Calu3 (cell line): ENCODE measurements at regions not wholly inside any gene's neighbourhood (a gene's known extent, or its start where the extent isn't known, plus 50 kb on each side); places are given as distances from the start of the nearest gene placed in this dataset.
A peak's percentile ranks its signal among the peaks of the same experiment; 100 is the strongest.

Source experiments
- BruUV-seq: library from RNA; stranded (reverse); fragments of 400-500 nt; replicated peaks from 2 replicates; lab custom pipeline; 2021; lab: Mats Ljungman, UMichigan
- CTCF ChIA-PET: fragments of 300-600 bp; sonication (Branson Sonifier 250); formaldehyde crosslinking; loops from one replicate; lab custom pipeline; 2022; ENCODE audit warnings: antibody characterized with exemption; lab: Charles Lee
- DNase-seq: peaks from one replicate; pipeline ENCODE4 v3.0.0; 2022
- H3K27ac Mint-ChIP-seq: one replicate; pipeline ENCODE4 v1.8.0; 2022; ENCODE audit warnings: mixed read lengths; ENCODE audit not compliant: unreplicated experiment
- H3K27me3 Mint-ChIP-seq: one replicate; pipeline ENCODE4 v1.8.0; 2022; ENCODE audit warnings: mixed read lengths; ENCODE audit not compliant: unreplicated experiment
- H3K36me3 Mint-ChIP-seq: one replicate; pipeline ENCODE4 v1.8.0; 2022; ENCODE audit warnings: mild to moderate bottlenecking, moderate library complexity, mixed read lengths; ENCODE audit not compliant: insufficient read depth, unreplicated experiment
- H3K4me1 Mint-ChIP-seq: one replicate; pipeline ENCODE4 v1.8.0; 2022; ENCODE audit warnings: mild to moderate bottlenecking, low read depth, mixed read lengths; ENCODE audit not compliant: unreplicated experiment
- H3K4me3 Mint-ChIP-seq: one replicate; pipeline ENCODE4 v1.8.0; 2022; ENCODE audit warnings: mild to moderate bottlenecking, low read depth, moderate library complexity, mixed read lengths; ENCODE audit not compliant: unreplicated experiment
- H3K9me3 Mint-ChIP-seq: one replicate; pipeline ENCODE4 v1.8.0; 2022; ENCODE audit warnings: low read depth, mixed read lengths; ENCODE audit not compliant: unreplicated experiment
- CTCF ChIP-seq: fragments of 200-600 bp; IDR thresholded peaks from one replicate; pipeline ENCODE4 v1.8.0; 2022; ENCODE audit warnings: antibody characterized with exemption; ENCODE audit not compliant: unreplicated experiment
- intact Hi-C: fragments of 100-400 bp; cut with micrococcal nuclease; formaldehyde crosslinking; loops from one replicate; pipeline ENCODE4 v1.10.0; 2022; ENCODE audit not compliant: unreplicated experiment

- intact Hi-C loops: no loop called here
- BruUV-seq: no TSS peak
- Mint-ChIP-seq H3K4me1 (peaks cover 22% of the 10 kb centered on the region), H3K27ac (no peak overlapping the region), H3K4me3 (no peak overlapping the region), H3K36me3 (no peaks in the 10 kb centered on the region), H3K27me3 (no peaks in the 10 kb centered on the region), H3K9me3 (no peaks in the 10 kb centered on the region)
- CTCF ChIA-PET: interaction anchor here (0.6 to 1.4 kb wide), 2 partner anchors 27 to 59 kb away, joined by 3 read pairs; no protein-coding TSS in a partner anchor
- TF ChIP-seq CTCF: no peak
- DNase-seq: no peak
These were observed 145.3 kb downstream of the FOXL1 start for GRCh38 chr16:86723689-86724088.

GRCh38 chr16:86725401-86725800, 147.1 kb downstream of the FOXL1 start:
- Mint-ChIP-seq H3K27me3 (no peaks in the 10 kb centered on the region), H3K27ac (no peak overlapping the region)
- CTCF ChIA-PET: no interaction called here

GRCh38 chr16:86726340-86726739, 148.0 kb downstream of the FOXL1 start:
- no peaks in the 10 kb centered on the region for H3K9me3 Mint-ChIP-seq
- peaks cover 34% of the 10 kb centered on the region for H3K4me1 Mint-ChIP-seq
- no peak overlapping the region for H3K27ac Mint-ChIP-seq
- peaks cover 6% of the 10 kb centered on the region for H3K36me3 Mint-ChIP-seq
- no peaks in the 10 kb centered on the region for H3K27me3 Mint-ChIP-seq
- TF ChIP-seq CTCF: no peak
- no TSS peak for BruUV-seq
- DNase-seq: peak; percentile 53
- intact Hi-C loops: no loop called here
- CTCF ChIA-PET: no interaction called here
- no peak overlapping the region for H3K4me3 Mint-ChIP-seq

More at GRCh38 chr16:86725401-86725800, 147.1 kb downstream of the FOXL1 start:
- Mint-ChIP-seq H3K36me3 (peaks cover 1% of the 10 kb centered on the region), H3K4me1 (peaks cover 25% of the 10 kb centered on the region), H3K9me3 (no peaks in the 10 kb centered on the region), H3K4me3 (no peak overlapping the region)
- DNase-seq: no peak
- intact Hi-C loops: no loop called here
- BruUV-seq: no TSS peak
- no peak for TF ChIP-seq CTCF

- peaks cover 6% of the 10 kb centered on the region for H3K36me3 Mint-ChIP-seq
- intact Hi-C loops: no loop called here
- DNase-seq: no peak
- no peak for TF ChIP-seq CTCF
- BruUV-seq: no TSS peak
- H3K4me3 Mint-ChIP-seq: no peak overlapping the region
- CTCF ChIA-PET: no interaction called here
- H3K9me3 Mint-ChIP-seq: no peaks in the 10 kb centered on the region
- no peaks in the 10 kb centered on the region for H3K27me3 Mint-ChIP-seq
- H3K27ac Mint-ChIP-seq: no peak overlapping the region
- peaks cover 37% of the 10 kb centered on the region for H3K4me1 Mint-ChIP-seq
These were observed 148.8 kb downstream of the FOXL1 start for GRCh38 chr16:86727131-86727530.
